ENCODE measurements at regions not wholly inside any gene's neighbourhood (a gene's known extent, or its start where the extent isn't known, plus 50 kb on each side); places are given as distances from the start of the nearest gene placed in this dataset.

- RAD21 ChIA-PET (ENCODE audit: low non-redundant PET in 1 of 2, low total read pairs in 2 of 2, uncharacterized antibody in 2 of 2, unreplicated experiment in 2 of 2) = no interaction called here
- H3K9me3 ChIP-seq (ENCODE audit: control insufficient read depth in 1 of 2, insufficient read depth in 1 of 2, low read depth in 1 of 2, low read length in 2 of 2) = no peaks in the 10 kb centered on the region
- no peak for DNase-seq (ENCODE audit: low read depth, low spot score)
- POLR2A ChIA-PET = no interaction called here
- H3K9ac ChIP-seq (ENCODE audit: low read length) = no peak overlapping the region
- H3K4me3 ChIP-seq (replicated peaks in 1 of 2; ENCODE audit: low read depth in 1 of 2, low read length in 2 of 2) = no peak overlapping the region
- no peak overlapping the region for H3K4me2 ChIP-seq (ENCODE audit: low read length)
- H3K4me1 ChIP-seq (ENCODE audit: control insufficient read depth in 1 of 2, insufficient read depth in 2 of 2, low read length in 2 of 2) = peaks cover 0 to 18% of the 10 kb centered on the region in 2 experiments; a peak in 2 of 4 replicates
- no peaks in the 10 kb centered on the region for H3K9me2 ChIP-seq (ENCODE audit: insufficient read depth)
- no TSS peak for BruUV-seq (replicated peaks)
- no peaks in the 10 kb centered on the region for H4K20me1 ChIP-seq (ENCODE audit: insufficient read depth)
- H3K27ac ChIP-seq (ENCODE audit: low read depth, low read length) = no peak overlapping the region
- intact Hi-C loops (cut with micrococcal nuclease) = no loop called here
- no peaks in the 10 kb centered on the region for H3K27me3 ChIP-seq (ENCODE audit: insufficient read depth, low read length)
- peak overlapping the region; percentile 1 for H2AFZ ChIP-seq (ENCODE audit: low read depth, low read length, poor library complexity, severe bottlenecking)
- H3K36me3 ChIP-seq (ENCODE audit: control insufficient read depth in 1 of 2, insufficient read depth in 2 of 2, low read length in 2 of 2) = no peaks in the 10 kb centered on the region
- ATAC-seq = no peak
- no peak for TF ChIP-seq ZNF274 (IDR thresholded peaks at IDR 0.05; ENCODE audit: low read depth, low read length)
- no peak for TF ChIP-seq CTCF (IDR thresholded peaks at IDR 0.05 in 2 of 3, conservative IDR thresholded peaks at IDR 0.05 in 1 of 3; ENCODE audit: borderline replicate concordance in 1 of 3, insufficient read depth in 1 of 3, low read depth in 2 of 3, low read length in 2 of 3)
- TF ChIP-seq POLR2A (IDR thresholded peaks at IDR 0.05; ENCODE audit: borderline replicate concordance, extremely low read depth, insufficient read depth, insufficient read length) = no peak
- TF ChIP-seq EZH2phosphoT487 (IDR thresholded peaks at IDR 0.05; ENCODE audit: borderline replicate concordance) = no peak
- TF ChIP-seq CBX3 (IDR thresholded peaks at IDR 0.05; ENCODE audit: low read depth) = no peak
- no peak for TF ChIP-seq RAD21 (IDR thresholded peaks at IDR 0.05; ENCODE audit: low read depth)
- TF ChIP-seq TCF7L2 (IDR thresholded peaks at IDR 0.05; ENCODE audit: borderline replicate concordance, extremely low read depth, insufficient read depth, insufficient read length) = no peak
- no peak for TF ChIP-seq ATF3 (IDR thresholded peaks at IDR 0.05)
- no peak for TF ChIP-seq JUND (IDR thresholded peaks at IDR 0.05)
- TF ChIP-seq EGR1 (IDR thresholded peaks at IDR 0.05; ENCODE audit: low read depth) = no peak
- no peak for TF ChIP-seq REST (IDR thresholded peaks at IDR 0.05; ENCODE audit: low read depth)
- TF ChIP-seq SP1 (IDR thresholded peaks at IDR 0.05; ENCODE audit: low read depth) = no peak
- TF ChIP-seq FOSL1 (IDR thresholded peaks at IDR 0.05; ENCODE audit: low read depth) = no peak
- TF ChIP-seq CEBPB (IDR thresholded peaks at IDR 0.05; ENCODE audit: low read depth) = no peak
- no peak for TF ChIP-seq MAX (IDR thresholded peaks at IDR 0.05)
- TF ChIP-seq SIN3A (IDR thresholded peaks at IDR 0.05; ENCODE audit: low read depth) = no peak
- TF ChIP-seq ZBTB33 (IDR thresholded peaks at IDR 0.05; ENCODE audit: extremely low read depth, insufficient replicate concordance, low read length) = no peak
- H3K79me2 ChIP-seq (ENCODE audit: insufficient read depth, low read length) = no peaks in the 10 kb centered on the region
- CTCF ChIA-PET = no interaction called here
These were observed 252.8 kb downstream of the RFC3 start for GRCh38 chr13:34070544-34071303.
